Endothelial cell (in vitro differentiated cells): ENCODE measurements at regions not wholly inside any gene's neighbourhood (a gene's known extent, or its start where the extent isn't known, plus 50 kb on each side); places are given as distances from the start of the nearest gene placed in this dataset.

Experiments
- DNase-seq: peaks from one replicate; pipeline ENCODE4 v3.0.0; 2021; ENCODE audit warnings: low spot score
- H3K27ac Mint-ChIP-seq: one replicate; pipeline ENCODE4 v1.8.0; 2021; ENCODE audit warnings: mixed read lengths, inconsistent platforms; ENCODE audit not compliant: unreplicated experiment
- H3K27me3 Mint-ChIP-seq: one replicate; pipeline ENCODE4 v1.8.0; 2021; ENCODE audit warnings: mild to moderate bottlenecking, moderate library complexity, mixed read lengths, inconsistent platforms; ENCODE audit not compliant: unreplicated experiment
- H3K36me3 Mint-ChIP-seq: one replicate; pipeline ENCODE4 v1.8.0; 2021; ENCODE audit warnings: mild to moderate bottlenecking, low read depth, mixed read lengths, inconsistent platforms; ENCODE audit not compliant: unreplicated experiment
- H3K4me1 Mint-ChIP-seq: one replicate; pipeline ENCODE4 v1.8.0; 2021; ENCODE audit warnings: mild to moderate bottlenecking, mixed read lengths, inconsistent platforms; ENCODE audit not compliant: unreplicated experiment
- H3K4me3 Mint-ChIP-seq: one replicate; pipeline ENCODE4 v1.8.0; 2021; ENCODE audit warnings: mild to moderate bottlenecking, mixed read lengths, inconsistent platforms; ENCODE audit not compliant: unreplicated experiment
- H3K9me3 Mint-ChIP-seq: one replicate; pipeline ENCODE4 v1.8.0; 2021; ENCODE audit warnings: mixed read lengths, inconsistent platforms; ENCODE audit not compliant: unreplicated experiment
- TF ChIP-seq, protein P1 (sequence below): fragments of 200-600 bp; sonication (generic); IDR thresholded peaks from one replicate; pipeline ENCODE4 v1.5.0; 2021; ENCODE audit warnings: antibody characterized with exemption; ENCODE audit not compliant: unreplicated experiment

- no peak overlapping the region for H3K27ac Mint-ChIP-seq
- H3K27me3 Mint-ChIP-seq: no peaks in the 10 kb centered on the region
- H3K4me1 Mint-ChIP-seq: no peaks in the 10 kb centered on the region
- no peaks in the 10 kb centered on the region for H3K36me3 Mint-ChIP-seq
- no peaks in the 10 kb centered on the region for H3K9me3 Mint-ChIP-seq
- no peak for DNase-seq
- TF ChIP-seq, protein P1, sequence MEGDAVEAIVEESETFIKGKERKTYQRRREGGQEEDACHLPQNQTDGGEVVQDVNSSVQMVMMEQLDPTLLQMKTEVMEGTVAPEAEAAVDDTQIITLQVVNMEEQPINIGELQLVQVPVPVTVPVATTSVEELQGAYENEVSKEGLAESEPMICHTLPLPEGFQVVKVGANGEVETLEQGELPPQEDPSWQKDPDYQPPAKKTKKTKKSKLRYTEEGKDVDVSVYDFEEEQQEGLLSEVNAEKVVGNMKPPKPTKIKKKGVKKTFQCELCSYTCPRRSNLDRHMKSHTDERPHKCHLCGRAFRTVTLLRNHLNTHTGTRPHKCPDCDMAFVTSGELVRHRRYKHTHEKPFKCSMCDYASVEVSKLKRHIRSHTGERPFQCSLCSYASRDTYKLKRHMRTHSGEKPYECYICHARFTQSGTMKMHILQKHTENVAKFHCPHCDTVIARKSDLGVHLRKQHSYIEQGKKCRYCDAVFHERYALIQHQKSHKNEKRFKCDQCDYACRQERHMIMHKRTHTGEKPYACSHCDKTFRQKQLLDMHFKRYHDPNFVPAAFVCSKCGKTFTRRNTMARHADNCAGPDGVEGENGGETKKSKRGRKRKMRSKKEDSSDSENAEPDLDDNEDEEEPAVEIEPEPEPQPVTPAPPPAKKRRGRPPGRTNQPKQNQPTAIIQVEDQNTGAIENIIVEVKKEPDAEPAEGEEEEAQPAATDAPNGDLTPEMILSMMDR: no peak
- no peak overlapping the region for H3K4me3 Mint-ChIP-seq
Measured at GRCh38 chr16:54779549-54779948, 151.1 kb upstream of the IRX5 start.

DNA sequence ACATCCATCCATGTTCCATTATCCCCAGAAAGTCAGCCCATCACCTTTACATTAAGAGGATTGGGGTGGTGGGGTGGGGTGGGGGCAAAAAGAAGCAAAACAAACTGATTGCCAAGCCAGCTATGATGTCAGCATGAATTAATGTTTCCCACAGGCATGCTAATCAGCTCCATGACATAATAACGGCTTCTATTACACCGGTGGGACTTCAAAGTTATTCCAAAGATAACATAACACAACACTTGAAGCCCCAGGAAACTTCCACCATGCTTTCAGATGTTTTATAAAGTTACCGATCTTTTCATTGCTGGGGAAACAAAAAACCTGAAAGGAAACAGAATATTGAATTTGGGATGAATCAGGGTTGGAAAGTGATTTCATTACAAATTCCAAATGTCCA, 155.9 kb upstream of the IRX5 start:
- TF ChIP-seq, protein P1: no peak
- Mint-ChIP-seq H3K27ac (no peak overlapping the region), H3K4me3 (no peak overlapping the region), H3K27me3 (no peaks in the 10 kb centered on the region), H3K9me3 (no peaks in the 10 kb centered on the region), H3K36me3 (no peaks in the 10 kb centered on the region), H3K4me1 (no peaks in the 10 kb centered on the region)
- DNase-seq: no peak

DNA sequence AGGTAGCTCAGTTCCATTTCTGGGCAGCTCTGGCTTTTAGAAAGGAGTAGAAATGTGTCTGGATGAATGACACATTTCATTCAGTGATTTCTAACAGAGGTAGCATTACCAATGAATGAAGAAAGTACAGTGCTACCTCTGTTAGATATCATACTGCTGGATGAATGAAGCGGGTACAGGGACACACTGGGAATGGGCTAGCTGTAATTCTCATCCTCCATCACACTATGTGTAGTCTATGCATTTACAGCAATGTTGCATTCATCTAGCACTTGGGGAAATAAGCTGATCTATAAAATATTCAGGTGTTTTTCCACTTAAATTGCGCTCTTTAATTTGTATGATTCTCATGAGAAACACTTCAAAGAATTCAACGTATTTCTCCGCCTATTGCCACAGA, 158.3 kb upstream of the IRX5 start:
- Mint-ChIP-seq H3K27me3 (no peaks in the 10 kb centered on the region), H3K27ac (no peak overlapping the region), H3K36me3 (no peaks in the 10 kb centered on the region), H3K4me1 (no peaks in the 10 kb centered on the region), H3K4me3 (no peak overlapping the region), H3K9me3 (no peaks in the 10 kb centered on the region)
- TF ChIP-seq, protein P1: no peak
- DNase-seq: no peak

DNA sequence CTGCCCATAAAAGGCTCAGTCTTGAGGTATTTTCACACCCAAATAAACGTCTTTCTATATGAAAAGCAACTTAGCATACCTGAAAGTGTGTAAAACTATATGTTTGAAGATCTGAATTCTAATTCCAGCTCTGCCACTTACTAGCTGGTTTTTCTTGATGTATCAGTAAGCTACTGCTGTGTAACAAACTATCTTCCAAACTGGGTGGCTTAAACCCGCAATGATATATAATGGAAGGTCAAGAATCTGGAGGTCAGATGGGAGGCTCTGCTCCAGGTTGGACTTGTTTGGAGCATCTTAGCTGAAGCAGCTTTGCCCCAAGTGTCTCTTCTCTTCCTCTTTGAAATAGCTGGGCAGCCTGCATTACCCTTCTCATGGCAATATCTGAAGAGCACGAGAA, 164.3 kb upstream of the IRX5 start:
- TF ChIP-seq, protein P1: no peak
- H3K9me3 Mint-ChIP-seq: no peaks in the 10 kb centered on the region
- H3K36me3 Mint-ChIP-seq: no peaks in the 10 kb centered on the region
- no peak overlapping the region for H3K27ac Mint-ChIP-seq
- peaks cover 1% of the 10 kb centered on the region for H3K27me3 Mint-ChIP-seq
- no peaks in the 10 kb centered on the region for H3K4me1 Mint-ChIP-seq
- DNase-seq: no peak
- H3K4me3 Mint-ChIP-seq: no peak overlapping the region

GRCh38 chr16:54750249-54750648, 180.4 kb upstream of the IRX5 start:
- Mint-ChIP-seq H3K4me1 (no peaks in the 10 kb centered on the region), H3K27me3 (peaks cover 4% of the 10 kb centered on the region), H3K36me3 (no peaks in the 10 kb centered on the region), H3K4me3 (no peak overlapping the region), H3K9me3 (no peaks in the 10 kb centered on the region), H3K27ac (no peak overlapping the region)
- no peak for DNase-seq
- TF ChIP-seq, protein P1: no peak
